PC-3 (cell line): ENCODE measurements at regions not wholly inside any gene's neighbourhood (a gene's known extent, or its start where the extent isn't known, plus 50 kb on each side); places are given as distances from the start of the nearest gene placed in this dataset.

Experiments
- ATAC-seq: fragments of 200-7000 bp; cut with Tn5 transposase; 2 replicates; pipeline ENCODE4 v1.9.1; 2020; ENCODE audit warnings: mild to moderate bottlenecking, moderate library complexity
- BruUV-seq: library from RNA; stranded (reverse); fragments of 400-500 nt; replicated peaks from 2 replicates; lab custom pipeline; 2021; lab: Mats Ljungman, UMichigan
- CTCF ChIA-PET: fragments of 300-600 bp; sonication (Branson Sonifier 250); formaldehyde crosslinking; loops from one replicate; lab custom pipeline; 2022; ENCODE audit warnings: antibody characterized with exemption; lab: Charles Lee
- POLR2A ChIA-PET: fragments of 300-600 bp; sonication (Branson Sonifier 250); formaldehyde crosslinking; loops from one replicate; lab custom pipeline; 2022; ENCODE audit warnings: antibody characterized with exemption; ENCODE audit not compliant: unreplicated experiment; lab: Charles Lee
- DNase-seq: peaks from one replicate; pipeline ENCODE4 v3.0.0-alpha.2; 2015
- H2AFZ ChIP-seq: fragments of 300-600 bp; sonication (generic); 2 replicates; pipeline ENCODE4 v1.6.0; 2016; ENCODE audit warnings: antibody characterized with exemption, low read length
- H3F3A ChIP-seq: fragments of 300-600 bp; sonication (generic); one replicate; pipeline ENCODE4 v1.6.0; 2017; ENCODE audit warnings: antibody characterized with exemption, low read length, control low read depth, mild to moderate bottlenecking; ENCODE audit not compliant: unreplicated experiment
- H3K27ac ChIP-seq: fragments of 300-600 bp; sonication (generic); 2 replicates; pipeline ENCODE4 v1.5.1; 2016; ENCODE audit warnings: mild to moderate bottlenecking, low read length
- H3K27me3 ChIP-seq: fragments of 300-600 bp; sonication (generic); 2 replicates; pipeline ENCODE4 v1.6.1; 2016; ENCODE audit warnings: low read length, mixed read lengths
- H3K36me3 ChIP-seq: fragments of 300-600 bp; sonication (generic); 2 replicates; pipeline ENCODE4 v1.6.1; 2016; ENCODE audit warnings: low read depth, mixed run types, low read length, mixed read lengths
- H3K4me1 ChIP-seq: fragments of 300-600 bp; sonication (generic); 2 replicates; pipeline ENCODE4 v1.5.1; 2016; ENCODE audit warnings: low read length; ENCODE audit not compliant: insufficient read depth
- H3K4me2 ChIP-seq: fragments of 300-600 bp; sonication (generic); 2 replicates; pipeline ENCODE4 v1.6.0; 2016; ENCODE audit warnings: low read length
- H3K4me3 ChIP-seq: fragments of 300-600 bp; sonication (generic); 2 replicates; pipeline ENCODE4 v1.5.1; 2016; ENCODE audit warnings: mild to moderate bottlenecking, low read length, mixed read lengths
- H3K79me2 ChIP-seq: fragments of 300-600 bp; sonication (generic); 2 replicates; pipeline ENCODE4 v1.6.1; 2017; ENCODE audit warnings: low read length, mixed read lengths
- H3K9ac ChIP-seq: fragments of 300-600 bp; sonication (generic); 2 replicates; pipeline ENCODE4 v1.6.0; 2016; ENCODE audit warnings: mild to moderate bottlenecking, low read length
- H3K9me2 ChIP-seq: fragments of 300-600 bp; sonication (generic); replicated peaks from 2 replicates; pipeline ENCODE4 v1.6.1; 2016; ENCODE audit warnings: mixed run types, low read length, mixed read lengths
- H3K9me3 ChIP-seq: fragments of 300-600 bp; sonication (generic); 2 replicates; pipeline ENCODE4 v1.6.1; 2016; ENCODE audit warnings: low read length, mixed read lengths
- H4K20me1 ChIP-seq: fragments of 300-600 bp; sonication (generic); 2 replicates; pipeline ENCODE4 v1.6.1; 2016; ENCODE audit warnings: low read length, mixed read lengths
- EZH2 ChIP-seq: fragments of 300-600 bp; sonication (generic); IDR thresholded peaks from one replicate; pipeline ENCODE4 v1.6.1; 2017; ENCODE audit warnings: antibody characterized with exemption, mild to moderate bottlenecking, low read length; ENCODE audit not compliant: unreplicated experiment
- EZH2phosphoT487 ChIP-seq: fragments of 300-600 bp; sonication (generic); IDR thresholded peaks from 2 replicates; pipeline ENCODE4 v1.6.1; 2018; ENCODE audit warnings: mild to moderate bottlenecking, antibody characterized with exemption, low read length, borderline replicate concordance
- intact Hi-C: fragments of 100-400 bp; cut with micrococcal nuclease; formaldehyde crosslinking; loops from 2 replicates; pipeline ENCODE4 v1.9.0; 2023
- TF ChIP-seq, protein P1 (sequence below): fragments of 300-600 bp; sonication (generic); conservative IDR thresholded peaks from 2 replicates; pipeline ENCODE4 v1.5.1; 2017; ENCODE audit warnings: antibody characterized with exemption, low read depth, mild to moderate bottlenecking, low read length

DNA sequence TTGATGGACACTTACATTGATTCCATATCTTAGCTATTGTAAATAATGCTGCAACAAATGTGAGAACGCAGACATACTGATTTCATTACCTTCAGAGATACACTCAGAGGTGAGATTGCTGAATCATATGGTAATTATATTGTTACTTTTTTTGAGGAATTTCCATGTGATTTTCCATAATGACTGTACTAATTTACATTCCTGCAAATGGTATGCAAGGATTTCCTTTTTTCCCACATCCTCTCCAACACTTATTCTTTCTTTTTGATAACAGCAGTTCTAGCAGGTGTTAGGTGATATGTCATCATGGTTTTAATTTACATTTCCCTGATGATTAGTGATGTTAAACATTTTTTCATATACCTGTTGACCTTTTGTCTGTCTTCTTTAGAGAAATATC lies 207.7 kb downstream of the C11orf87 start:
- H3K9me2 ChIP-seq, result no peaks in the 10 kb centered on the region
- no peak overlapping the region for H3K9ac ChIP-seq
- TF ChIP-seq EZH2phosphoT487 (no peak), EZH2 (no peak)
- TF ChIP-seq, protein P1, sequence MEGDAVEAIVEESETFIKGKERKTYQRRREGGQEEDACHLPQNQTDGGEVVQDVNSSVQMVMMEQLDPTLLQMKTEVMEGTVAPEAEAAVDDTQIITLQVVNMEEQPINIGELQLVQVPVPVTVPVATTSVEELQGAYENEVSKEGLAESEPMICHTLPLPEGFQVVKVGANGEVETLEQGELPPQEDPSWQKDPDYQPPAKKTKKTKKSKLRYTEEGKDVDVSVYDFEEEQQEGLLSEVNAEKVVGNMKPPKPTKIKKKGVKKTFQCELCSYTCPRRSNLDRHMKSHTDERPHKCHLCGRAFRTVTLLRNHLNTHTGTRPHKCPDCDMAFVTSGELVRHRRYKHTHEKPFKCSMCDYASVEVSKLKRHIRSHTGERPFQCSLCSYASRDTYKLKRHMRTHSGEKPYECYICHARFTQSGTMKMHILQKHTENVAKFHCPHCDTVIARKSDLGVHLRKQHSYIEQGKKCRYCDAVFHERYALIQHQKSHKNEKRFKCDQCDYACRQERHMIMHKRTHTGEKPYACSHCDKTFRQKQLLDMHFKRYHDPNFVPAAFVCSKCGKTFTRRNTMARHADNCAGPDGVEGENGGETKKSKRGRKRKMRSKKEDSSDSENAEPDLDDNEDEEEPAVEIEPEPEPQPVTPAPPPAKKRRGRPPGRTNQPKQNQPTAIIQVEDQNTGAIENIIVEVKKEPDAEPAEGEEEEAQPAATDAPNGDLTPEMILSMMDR, result no peak
- ChIA-PET CTCF (no interaction called here), POLR2A (interaction anchor here (0.5 to 0.6 kb wide), 2 partner anchors 119 to 671 kb away, joined by 3 to 4 read pairs; no protein-coding TSS in a partner anchor)
- H3K4me3 ChIP-seq, result no peak overlapping the region
- no TSS peak for BruUV-seq
- 0 out of 2 replicates have a peak, but pooled peaks cover 2% of the 10 kb centered on the region for H3K9me3 ChIP-seq
- H3K36me3 ChIP-seq, result no peaks in the 10 kb centered on the region
- peaks cover 62% of the 10 kb centered on the region for H3K27me3 ChIP-seq
- DNase-seq, result no peak
- H3K4me1 ChIP-seq, result no peaks in the 10 kb centered on the region
- no peaks in the 10 kb centered on the region for H4K20me1 ChIP-seq
- no peak for ATAC-seq
- H3K79me2 ChIP-seq, result no peaks in the 10 kb centered on the region
- H3F3A ChIP-seq, result no peaks in the 10 kb centered on the region
- H3K27ac ChIP-seq, result no peak overlapping the region
- intact Hi-C loops, result no loop called here
- H3K4me2 ChIP-seq, result no peak overlapping the region
- H2AFZ ChIP-seq, result no peak overlapping the region

DNA sequence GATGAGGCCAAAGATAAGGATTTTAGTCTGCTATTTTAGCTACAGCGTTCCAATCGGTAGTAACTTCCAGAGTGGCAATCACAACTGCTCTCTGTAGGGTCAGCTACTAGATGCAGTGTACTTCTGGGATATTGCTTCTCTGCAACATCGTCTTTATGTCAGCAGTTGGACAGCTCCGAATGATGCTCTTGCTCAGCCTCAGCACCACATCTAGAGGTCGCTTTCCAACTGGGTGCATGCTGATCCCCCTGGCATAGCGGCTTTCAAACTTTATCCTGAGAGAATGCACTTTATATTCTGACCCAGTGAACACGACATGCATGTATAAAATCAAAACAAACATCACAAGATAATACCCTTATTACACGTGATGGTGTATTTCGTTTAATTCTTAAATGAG lies 219.6 kb downstream of the C11orf87 start:
- Histone ChIP-seq H2AFZ (no peak overlapping the region), H3K9me2 (no peaks in the 10 kb centered on the region; the same call in 1 of the 2 replicates)

DNA sequence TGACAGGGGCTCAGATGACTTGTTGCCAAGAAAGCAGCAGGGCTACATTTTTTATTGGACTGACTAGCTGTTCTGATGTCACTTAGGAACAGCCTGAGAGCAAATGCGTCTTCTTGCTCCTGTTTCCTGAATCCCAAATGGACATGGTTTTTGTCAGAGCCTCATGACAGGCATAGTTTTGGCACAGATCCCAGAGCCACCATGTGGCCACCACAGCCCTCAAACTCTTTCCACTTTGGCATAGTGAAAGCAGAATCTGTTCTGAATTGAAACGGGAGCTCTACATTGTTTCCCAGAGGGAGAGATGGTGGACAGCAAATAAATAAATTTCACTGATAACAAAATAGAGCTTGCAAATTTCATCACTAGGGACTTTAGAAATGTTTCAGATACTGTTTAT lies 222.2 kb downstream of the C11orf87 start:
- no TSS peak for BruUV-seq
- CTCF ChIA-PET, result no interaction called here
- no peak overlapping the region for H3K9ac ChIP-seq
- DNase-seq, result peak; percentile 12
- no peak for ATAC-seq
- POLR2A ChIA-PET, result no interaction called here
- no peak overlapping the region for H3K4me2 ChIP-seq
- no peaks in the 10 kb centered on the region for H3K36me3 ChIP-seq
- no peaks in the 10 kb centered on the region for H4K20me1 ChIP-seq
- H2AFZ ChIP-seq, result no peak overlapping the region
- no peak overlapping the region for H3K4me3 ChIP-seq
- TF ChIP-seq, protein P1, result no peak
- no peak for TF ChIP-seq EZH2
- TF ChIP-seq EZH2phosphoT487, result no peak
- H3K27me3 ChIP-seq, result peaks cover 20% of the 10 kb centered on the region; the same call in 1 of the 2 replicates
- intact Hi-C loops, result no loop called here
- H3K79me2 ChIP-seq, result no peaks in the 10 kb centered on the region
- no peak overlapping the region for H3K27ac ChIP-seq
- H3K9me3 ChIP-seq, result no peaks in the 10 kb centered on the region
- H3F3A ChIP-seq, result no peaks in the 10 kb centered on the region
- no peaks in the 10 kb centered on the region; the same call in 1 of the 2 replicates for H3K9me2 ChIP-seq
- no peaks in the 10 kb centered on the region for H3K4me1 ChIP-seq

More for the DNA sequence above, 219.6 kb downstream of the C11orf87 start:
- intact Hi-C loops, result no loop called here
- Histone ChIP-seq H3K4me3 (no peak overlapping the region), H3K36me3 (no peaks in the 10 kb centered on the region), H3K4me2 (no peak overlapping the region), H4K20me1 (no peaks in the 10 kb centered on the region), H3K4me1 (no peaks in the 10 kb centered on the region), H3F3A (no peaks in the 10 kb centered on the region), H3K79me2 (no peaks in the 10 kb centered on the region), H3K9me3 (no peaks in the 10 kb centered on the region), H3K9ac (no peak overlapping the region), H3K27me3 (peaks cover 20% of the 10 kb centered on the region; the same call in 1 of the 2 replicates), H3K27ac (no peak overlapping the region)
- peak; percentile 46; the same call in 1 of the 2 replicates for ATAC-seq
- BruUV-seq, result no TSS peak
- POLR2A ChIA-PET, result no interaction called here
- TF ChIP-seq, protein P1, result peak; percentile 55
- TF ChIP-seq EZH2phosphoT487, result no peak
- DNase-seq, result peak; percentile 61
- CTCF ChIA-PET, result interaction anchor here (0.7 kb wide), 1 partner anchor 358 kb away, joined by 7 read pairs; no protein-coding TSS in a partner anchor
